ENCODE measurements at regions not wholly inside any gene's neighbourhood (a gene's known extent, or its start where the extent isn't known, plus 50 kb on each side); places are given as distances from the start of the nearest gene placed in this dataset.

DNA sequence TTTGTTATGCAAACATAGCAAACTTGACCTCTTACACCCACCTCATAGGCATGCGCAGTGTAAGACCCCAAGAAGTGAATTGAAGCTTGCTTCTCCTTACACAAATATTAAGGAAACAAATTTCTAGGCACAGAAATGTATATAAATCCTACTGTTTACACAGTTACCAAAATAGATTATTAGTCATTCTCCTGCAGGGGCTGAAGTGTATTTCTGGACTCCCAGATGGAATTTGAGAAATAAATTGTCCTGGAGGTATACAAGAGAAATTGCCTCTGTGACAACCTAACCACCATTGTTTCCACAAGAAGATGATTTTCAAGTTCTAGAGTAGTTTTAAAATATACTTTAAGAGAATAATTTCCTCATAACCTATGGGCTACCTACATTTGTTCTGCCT is 656.0 kb upstream of the MDGA2 start:
- no peak overlapping the region for H2AK5ac ChIP-seq (ENCODE audit: insufficient read length, low read length)
- H3T11ph ChIP-seq (ENCODE audit: low read length): no peak overlapping the region
- H4K91ac ChIP-seq (ENCODE audit: insufficient read length, low read depth, low read length): no peak overlapping the region
- H3K9me3 ChIP-seq (ENCODE audit: control insufficient read depth, low read depth, low read length): no peaks in the 10 kb centered on the region
- H3K27ac Mint-ChIP-seq: no peak overlapping the region
- no CpG with 5 or more reads among the region's 1 CpG for WGBS (ENCODE audit: extremely low coverage, insufficient read length, low lambda C conversion rate)
- peaks cover 0 to 6% of the 10 kb centered on the region in 2 experiments; a peak in 2 of 4 replicates for H3K4me1 Mint-ChIP-seq
- H3K23ac ChIP-seq (ENCODE audit: insufficient read length, low read depth, low read length): no peak overlapping the region
- H3K4me2 ChIP-seq (ENCODE audit: insufficient read depth, insufficient read length, low read length): no peak overlapping the region
- H3K79me2 ChIP-seq (ENCODE audit: insufficient read depth, low read length): no peaks in the 10 kb centered on the region
- H2BK12ac ChIP-seq (ENCODE audit: insufficient read length, low read depth, low read length): no peak overlapping the region
- no peak overlapping the region for H3K4me3 Mint-ChIP-seq
- no peaks in the 10 kb centered on the region for H3K23me2 ChIP-seq (ENCODE audit: insufficient read length, low read depth, low read length, poor library complexity, severe bottlenecking)
- no peaks in the 10 kb centered on the region for H3K9me3 Mint-ChIP-seq
- no peak overlapping the region for H4K8ac ChIP-seq (replicated peaks; ENCODE audit: insufficient read length, low read depth, low read length)
- H3K56ac ChIP-seq (ENCODE audit: insufficient read length, low read depth, low read length): no peak overlapping the region
- no peak overlapping the region for H3K18ac ChIP-seq (ENCODE audit: insufficient read length, low read depth, low read length)
- H3K27ac ChIP-seq (ENCODE audit: insufficient read length, low read depth, low read length): no peak overlapping the region
- H3K36me3 Mint-ChIP-seq (ENCODE audit: insufficient read depth in 1 of 3, low read depth in 3 of 3): no peaks in the 10 kb centered on the region
- no peak overlapping the region for H2AFZ ChIP-seq (ENCODE audit: low read length)
- H4K20me1 ChIP-seq (ENCODE audit: control insufficient read depth, insufficient read depth, insufficient read length): no peaks in the 10 kb centered on the region
- H3K9ac ChIP-seq (ENCODE audit: extremely low read depth, insufficient read length, low read length): no peak overlapping the region
- no peak overlapping the region for H3K14ac ChIP-seq (ENCODE audit: insufficient read depth, low read length)
- H2BK120ac ChIP-seq (ENCODE audit: low read depth, low read length, poor library complexity, severe bottlenecking): no peak overlapping the region
- H4K5ac ChIP-seq (ENCODE audit: insufficient read length, low read depth, low read length): no peak overlapping the region
- no peaks in the 10 kb centered on the region for H3K27me3 ChIP-seq (ENCODE audit: insufficient read depth, low read length)
- no peaks in the 10 kb centered on the region for H3K27me3 Mint-ChIP-seq (ENCODE audit: low read depth)
- no peaks in the 10 kb centered on the region for H3K79me1 ChIP-seq (ENCODE audit: insufficient read depth, low read depth, low read length, poor library complexity, severe bottlenecking)
- TF ChIP-seq, protein P1, sequence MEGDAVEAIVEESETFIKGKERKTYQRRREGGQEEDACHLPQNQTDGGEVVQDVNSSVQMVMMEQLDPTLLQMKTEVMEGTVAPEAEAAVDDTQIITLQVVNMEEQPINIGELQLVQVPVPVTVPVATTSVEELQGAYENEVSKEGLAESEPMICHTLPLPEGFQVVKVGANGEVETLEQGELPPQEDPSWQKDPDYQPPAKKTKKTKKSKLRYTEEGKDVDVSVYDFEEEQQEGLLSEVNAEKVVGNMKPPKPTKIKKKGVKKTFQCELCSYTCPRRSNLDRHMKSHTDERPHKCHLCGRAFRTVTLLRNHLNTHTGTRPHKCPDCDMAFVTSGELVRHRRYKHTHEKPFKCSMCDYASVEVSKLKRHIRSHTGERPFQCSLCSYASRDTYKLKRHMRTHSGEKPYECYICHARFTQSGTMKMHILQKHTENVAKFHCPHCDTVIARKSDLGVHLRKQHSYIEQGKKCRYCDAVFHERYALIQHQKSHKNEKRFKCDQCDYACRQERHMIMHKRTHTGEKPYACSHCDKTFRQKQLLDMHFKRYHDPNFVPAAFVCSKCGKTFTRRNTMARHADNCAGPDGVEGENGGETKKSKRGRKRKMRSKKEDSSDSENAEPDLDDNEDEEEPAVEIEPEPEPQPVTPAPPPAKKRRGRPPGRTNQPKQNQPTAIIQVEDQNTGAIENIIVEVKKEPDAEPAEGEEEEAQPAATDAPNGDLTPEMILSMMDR (conservative IDR thresholded peaks at IDR 0.05): no peak
- H3K4me1 ChIP-seq (ENCODE audit: insufficient read depth, low read length): no peaks in the 10 kb centered on the region
- no peak overlapping the region for H2BK5ac ChIP-seq (ENCODE audit: insufficient read length, low read length)
- DNase-seq: no peak
- H2BK20ac ChIP-seq (ENCODE audit: low read depth, low read length, poor library complexity, severe bottlenecking): no peak overlapping the region
- H2BK15ac ChIP-seq (ENCODE audit: low read depth, low read length): no peak overlapping the region
- H3K4ac ChIP-seq (ENCODE audit: low read depth, low read length): no peak overlapping the region

Data from H9 (cell line).